GM21528 (cell line): ENCODE measurements at regions not wholly inside any gene's neighbourhood (a gene's known extent, or its start where the extent isn't known, plus 50 kb on each side); places are given as distances from the start of the nearest gene placed in this dataset.

Experiments
- ATAC-seq: cut with Tn5 transposase; IDR thresholded peaks from one replicate; pipeline ENCODE4 v1.9.1; 2021; ENCODE audit warnings: mild to moderate bottlenecking, moderate library complexity; ENCODE audit not compliant: unreplicated experiment, low FRiP score

- no peak for ATAC-seq
Observed at GRCh38 chr5:158309088-158309807, 450.3 kb upstream of the CLINT1 start.

- no peak for ATAC-seq
Observed at GRCh38 chr5:158308429-158309025, 449.6 kb upstream of the CLINT1 start.

GRCh38 chr5:158305861-158306260 is 446.9 kb upstream of the CLINT1 start:
- no peak for ATAC-seq

- no peak for ATAC-seq
Observed at GRCh38 chr5:158304607-158305006, 445.7 kb upstream of the CLINT1 start.

GRCh38 chr5:158303883-158304282 is 444.9 kb upstream of the CLINT1 start:
- ATAC-seq = no peak

- no peak for ATAC-seq
Observed at GRCh38 chr5:158303275-158303674, 444.3 kb upstream of the CLINT1 start.

GRCh38 chr5:158302029-158302428 is 443.1 kb upstream of the CLINT1 start:
- ATAC-seq = no peak

- no peak for ATAC-seq
Observed at GRCh38 chr5:158301186-158301585, 442.2 kb upstream of the CLINT1 start.

- no peak for ATAC-seq
Observed at GRCh38 chr5:158300256-158300655, 441.3 kb upstream of the CLINT1 start.

- no peak for ATAC-seq
Observed at GRCh38 chr5:158297002-158297527, 438.1 kb upstream of the CLINT1 start.

GRCh38 chr5:158294701-158295100 is 435.8 kb upstream of the CLINT1 start:
- ATAC-seq = no peak

GRCh38 chr5:158292981-158293380 is 434.0 kb upstream of the CLINT1 start:
- no peak for ATAC-seq

GRCh38 chr5:158289967-158290366 is 431.0 kb upstream of the CLINT1 start:
- no peak for ATAC-seq

GRCh38 chr5:158288272-158288657 is 429.3 kb upstream of the CLINT1 start:
- no peak for ATAC-seq

- ATAC-seq = no peak
Observed at GRCh38 chr5:158287643-158288271, 428.8 kb upstream of the CLINT1 start.

GRCh38 chr5:158286827-158287226 is 427.9 kb upstream of the CLINT1 start:
- no peak for ATAC-seq

- ATAC-seq = no peak
Observed at GRCh38 chr5:158285698-158286097, 426.8 kb upstream of the CLINT1 start.

GRCh38 chr5:158284242-158284641 is 425.3 kb upstream of the CLINT1 start:
- no peak for ATAC-seq

- ATAC-seq = no peak
Observed at GRCh38 chr5:158283397-158283796, 424.5 kb upstream of the CLINT1 start.

GRCh38 chr5:158278216-158278925 is 419.4 kb upstream of the CLINT1 start:
- no peak for ATAC-seq

GRCh38 chr5:158277276-158277675 is 418.3 kb upstream of the CLINT1 start:
- ATAC-seq = no peak
